IMR-90 (cell line): ENCODE measurements at regions not wholly inside any gene's neighbourhood (a gene's known extent, or its start where the extent isn't known, plus 50 kb on each side); places are given as distances from the start of the nearest gene placed in this dataset.
A peak's percentile ranks its signal among the peaks of the same experiment; 100 is the strongest.

Source experiments
- ATAC-seq: fragments of 200-7000 bp; cut with Tn5 transposase; 2 replicates; pipeline ENCODE4 v1.9.1; 2020; ENCODE audit warnings: low read depth, mild to moderate bottlenecking, moderate library complexity
- BruUV-seq: library from RNA; stranded (reverse); fragments of 400-500 nt; replicated peaks from 2 replicates; lab custom pipeline; 2021; lab: Mats Ljungman, UMichigan
- CTCF ChIA-PET: fragments of 300-600 bp; formaldehyde crosslinking; extraction: SDS; loops from one replicate; lab custom pipeline; 2021; ENCODE audit warnings: antibody characterized with exemption; lab: Yijun Ruan, JAX
- POLR2A ChIA-PET: fragments of 300-600 bp; sonication (Branson Sonifier 250); formaldehyde crosslinking; loops from one replicate; lab custom pipeline; 2022; ENCODE audit warnings: antibody characterized with exemption; ENCODE audit not compliant: unreplicated experiment; lab: Charles Lee
- DNase-seq: peaks from one replicate; pipeline ENCODE4 v3.0.0; 2013
- H2AFZ ChIP-seq: replicated peaks from 2 replicates; pipeline ENCODE3; 2013; ENCODE audit warnings: low read length, mild to moderate bottlenecking; ENCODE audit not compliant: poor library complexity
- H2AK5ac ChIP-seq: 2 replicates; pipeline ENCODE4 v1.6.1; 2013; ENCODE audit warnings: low read depth, low read length, inconsistent platforms
- H2AK9ac ChIP-seq: replicated peaks from 2 replicates; pipeline ENCODE3; 2013; ENCODE audit warnings: mild to moderate bottlenecking, low read depth, low read length, moderate library complexity; ENCODE audit not compliant: poor library complexity
- H2BK120ac ChIP-seq: 2 replicates; pipeline ENCODE4 v1.6.1; 2013; ENCODE audit warnings: low read depth, low read length, inconsistent platforms
- H2BK15ac ChIP-seq: 3 replicates; pipeline ENCODE4 v1.6.1; 2013; ENCODE audit warnings: low read depth, low read length, inconsistent platforms
- H2BK20ac ChIP-seq: 2 replicates; pipeline ENCODE4 v1.6.1; 2013; ENCODE audit warnings: low read depth, mild to moderate bottlenecking, inconsistent platforms, low read length, moderate library complexity
- H2BK5ac ChIP-seq: 2 replicates; pipeline ENCODE4 v1.6.1; 2013; ENCODE audit warnings: mild to moderate bottlenecking, low read depth, low read length, inconsistent platforms; ENCODE audit not compliant: poor library complexity, severe bottlenecking
- H3K14ac ChIP-seq: replicated peaks from 2 replicates; pipeline ENCODE4 v1.6.1; 2013; ENCODE audit warnings: low read depth, low read length, inconsistent platforms
- H3K18ac ChIP-seq: 2 replicates; pipeline ENCODE4 v1.6.1; 2013; ENCODE audit warnings: low read depth, low read length, control low read depth
- H3K23ac ChIP-seq: 2 replicates; pipeline ENCODE4 v1.6.1; 2013; ENCODE audit warnings: low read depth, low read length, inconsistent platforms
- H3K27ac ChIP-seq: 2 replicates; pipeline ENCODE4 v1.5.1; 2013; ENCODE audit warnings: mild to moderate bottlenecking, control low read depth, low read length; ENCODE audit not compliant: insufficient read depth
- H3K27me3 ChIP-seq: 2 replicates; pipeline ENCODE4 v1.6.1; 2013; ENCODE audit warnings: low read length; ENCODE audit not compliant: control insufficient read depth, insufficient read depth
- H3K36me3 ChIP-seq: 2 replicates; pipeline ENCODE4 v1.6.1; 2013; ENCODE audit warnings: low read length, mixed read lengths; ENCODE audit not compliant: control insufficient read depth, insufficient read depth
- H3K4ac ChIP-seq: 2 replicates; pipeline ENCODE4 v1.6.1; 2013; ENCODE audit warnings: low read depth, low read length, inconsistent platforms
- H3K4me1 ChIP-seq: 2 replicates; pipeline ENCODE4 v1.6.1; 2013; ENCODE audit warnings: low read length, mixed read lengths; ENCODE audit not compliant: control insufficient read depth, insufficient read depth
- H3K4me2 ChIP-seq: 2 replicates; pipeline ENCODE4 v1.6.1; 2013; ENCODE audit warnings: low read depth, mild to moderate bottlenecking, control low read depth, low read length, moderate library complexity
- H3K4me3 ChIP-seq: 2 replicates; pipeline ENCODE4 v1.5.1; 2013; ENCODE audit warnings: low read depth, mild to moderate bottlenecking, control low read depth, low read length, moderate library complexity; ENCODE audit not compliant: insufficient read depth
- H3K56ac ChIP-seq: 2 replicates; pipeline ENCODE4 v1.6.1; 2013; ENCODE audit warnings: low read length, inconsistent platforms; ENCODE audit not compliant: insufficient read depth; ENCODE audit errors: extremely low read depth
- H3K79me1 ChIP-seq, 2 experiments: 2 replicates each; pipeline ENCODE4 v1.6.1; 2013; ENCODE audit warnings: low read length in 2 of 2, inconsistent platforms in 1 of 2, low read depth in 1 of 2
- H3K9ac ChIP-seq: 2 replicates; pipeline ENCODE4 v1.6.1; 2013; ENCODE audit warnings: low read depth, low read length, control low read depth
- H3K9me1 ChIP-seq: 2 replicates; pipeline ENCODE4 v1.6.1; 2013; ENCODE audit warnings: low read length, inconsistent platforms; ENCODE audit not compliant: insufficient read depth
- H3K9me3 ChIP-seq: 2 replicates; pipeline ENCODE4 v1.6.1; 2013; ENCODE audit warnings: low read length; ENCODE audit not compliant: control insufficient read depth, insufficient read depth
- H4K20me1 ChIP-seq: 2 replicates; pipeline ENCODE4 v1.6.1; 2013; ENCODE audit warnings: low read length, inconsistent platforms; ENCODE audit not compliant: insufficient read depth
- H4K5ac ChIP-seq: 2 replicates; pipeline ENCODE4 v1.6.1; 2013; ENCODE audit warnings: mild to moderate bottlenecking, low read depth, low read length, control low read depth
- H4K8ac ChIP-seq, 2 experiments: 2 replicates each; pipeline ENCODE4 v1.6.1; 2013; ENCODE audit warnings: low read depth in 2 of 2, low read length in 2 of 2, control low read depth in 1 of 2, inconsistent platforms in 1 of 2
- H4K91ac ChIP-seq: 2 replicates; pipeline ENCODE4 v1.6.1; 2013; ENCODE audit warnings: low read depth, low read length, inconsistent platforms; ENCODE audit not compliant: insufficient read depth
- BHLHE40 ChIP-seq: fragments of 150-350 bp; IDR thresholded peaks from 2 replicates; pipeline ENCODE4 v1.6.1; 2016; ENCODE audit warnings: mild to moderate bottlenecking, low read depth, low read length
- CEBPB ChIP-seq: IDR thresholded peaks from 2 replicates; pipeline ENCODE4 v1.6.1; 2012; ENCODE audit warnings: low read depth, low read length, improper control_type of control experiment
- CTCF ChIP-seq: conservative IDR thresholded peaks from 2 replicates; pipeline ENCODE4 v1.5.1; 2012; ENCODE audit warnings: mild to moderate bottlenecking, low read depth, low read length, improper control_type of control experiment
- ELK1 ChIP-seq: fragments of 150-350 bp; IDR thresholded peaks from 2 replicates; pipeline ENCODE4 v1.6.1; 2016; ENCODE audit warnings: low read depth, mild to moderate bottlenecking, low read length, moderate library complexity, borderline replicate concordance
- MAZ ChIP-seq: IDR thresholded peaks from 2 replicates; pipeline ENCODE4 v1.6.1; 2012; ENCODE audit warnings: low read depth, mild to moderate bottlenecking, low read length, improper control_type of control experiment, moderate library complexity, borderline replicate concordance
- RAD21 ChIP-seq: IDR thresholded peaks from 2 replicates; pipeline ENCODE4 v1.6.1; 2012; ENCODE audit warnings: low read length, improper control_type of control experiment
- RCOR1 ChIP-seq: IDR thresholded peaks from 2 replicates; pipeline ENCODE4 v1.6.1; 2012; ENCODE audit warnings: mild to moderate bottlenecking, low read length, improper control_type of control experiment; ENCODE audit not compliant: insufficient replicate concordance
- SMC3 ChIP-seq: fragments of 150-350 bp; IDR thresholded peaks from 2 replicates; pipeline ENCODE4 v1.6.1; 2016; ENCODE audit warnings: low read depth, mild to moderate bottlenecking, antibody characterized with exemption, low read length, moderate library complexity
- WGBS, 2 experiments: methylation state at CpG; one replicate each; pipeline versions ENCODE4 v1.1.5 to v1.1.7; 2013; ENCODE audit warnings: missing lambda C conversion rate in 2 of 2; ENCODE audit not compliant: insufficient read length in 1 of 2; ENCODE audit errors: extremely low coverage in 2 of 2; 5-methylcytosine and 5-hydroxymethylcytosine counted together
- dilution Hi-C: fragments of 300-500 bp; cut with HindIII; formaldehyde crosslinking; loops from one replicate; pipeline ENCODE4 v1.14.3; 2018; ENCODE audit warnings: low sequenced_read_pairs; ENCODE audit not compliant: unreplicated experiment
- in situ Hi-C: fragments of 300-500 bp; cut with MboI; formaldehyde crosslinking; loops from 3 replicates; pipeline ENCODE4 v1.14.3; 2019; ENCODE audit warnings: low sequenced_read_pairs, inconsistent platforms, mixed read lengths
- intact Hi-C: fragments of 100-400 bp; cut with micrococcal nuclease; formaldehyde crosslinking; loops from 2 replicates; pipeline ENCODE4 v1.10.0; 2022

- Histone ChIP-seq H3K23ac (no peak overlapping the region), H2BK20ac (no peak overlapping the region), H3K27me3 (peaks cover 18% of the 10 kb centered on the region), H3K4me3 (no peak overlapping the region), H2AFZ (no peak overlapping the region), H2BK15ac (no peak overlapping the region), H2BK5ac (no peak overlapping the region), H3K18ac (no peak overlapping the region), H3K9ac (no peak overlapping the region), H2AK9ac (no peak overlapping the region), H3K4me1 (no peaks in the 10 kb centered on the region; the same call in 1 of the 2 replicates), H3K56ac (no peak overlapping the region), H3K4me2 (no peak overlapping the region), H4K91ac (no peak overlapping the region), H3K79me1 (no peaks in the 10 kb centered on the region), H3K36me3 (no peaks in the 10 kb centered on the region), H3K27ac (no peak overlapping the region), H3K4ac (no peak overlapping the region), H2BK120ac (no peak overlapping the region), H3K9me1 (no peaks in the 10 kb centered on the region), H3K14ac (no peak overlapping the region), H4K20me1 (no peaks in the 10 kb centered on the region), H2AK5ac (no peak overlapping the region), H4K5ac (no peak overlapping the region), H3K9me3 (no peaks in the 10 kb centered on the region), H4K8ac (no peak overlapping the region)
- dilution Hi-C loops: no loop called here
- intact Hi-C loops: no loop called here
- ChIA-PET POLR2A (no interaction called here), CTCF (interaction anchor here (1.1 kb wide), 1 partner anchor 13 kb away, joined by 3 read pairs; no protein-coding TSS in a partner anchor)
- no peak for ATAC-seq
- 10% methylated on average over 2 of the region's 4 CpGs; no CpG with 5 or more reads in 1 of the 2 experiments for WGBS, 2 experiments
- DNase-seq: no peak
- in situ Hi-C loops: no loop called here
- TF ChIP-seq BHLHE40: no peak
- TF ChIP-seq ELK1: no peak
- TF ChIP-seq CTCF: no peak
- TF ChIP-seq SMC3: no peak
- TF ChIP-seq CEBPB: 0 out of 2 replicates have a peak, but pooled peaks have one; percentile 22
- TF ChIP-seq RAD21: no peak
- no peak for TF ChIP-seq RCOR1
- TF ChIP-seq MAZ: no peak
- BruUV-seq: no TSS peak
Measured at GRCh38 chr1:209341146-209341545, 242.4 kb upstream of the CAMK1G start.
